HCT116 (cell line): ENCODE measurements at regions not wholly inside any gene's neighbourhood (a gene's known extent, or its start where the extent isn't known, plus 50 kb on each side); places are given as distances from the start of the nearest gene placed in this dataset.

Experiments used
- ATF3 ChIP-seq: IDR thresholded peaks from 2 replicates; pipeline ENCODE4 v1.6.1; 2012
- CTCF ChIP-seq, 3 experiments: fragments of 200-600 bp in 1 of 3; sonication (generic) in 1 of 3; IDR thresholded peaks in 2 of 3; conservative IDR thresholded peaks in 1 of 3; 2 replicates each; pipeline ENCODE4 v1.5.1; 2012 to 2017; ENCODE audit warnings: low read depth in 2 of 3, low read length in 2 of 3, antibody characterized with exemption in 1 of 3, borderline replicate concordance in 1 of 3, control low read depth in 1 of 3, mild to moderate bottlenecking in 1 of 3, mixed read lengths in 1 of 3, mixed run types in 1 of 3, moderate library complexity in 1 of 3; ENCODE audit not compliant: insufficient read depth in 1 of 3
- EZH2phosphoT487 ChIP-seq: fragments of 200-600 bp; IDR thresholded peaks from 2 replicates; pipeline ENCODE4 v1.6.1; 2018; ENCODE audit warnings: antibody characterized with exemption, borderline replicate concordance
- POLR2A ChIP-seq: IDR thresholded peaks from 2 replicates; pipeline ENCODE4 v1.7.0; 2011; ENCODE audit warnings: borderline replicate concordance; ENCODE audit not compliant: insufficient read depth, insufficient read length; ENCODE audit errors: extremely low read depth
- POLR2AphosphoS5 ChIP-seq: IDR thresholded peaks from 2 replicates; pipeline ENCODE4 v1.6.1; 2011; ENCODE audit warnings: mild to moderate bottlenecking, low read depth, low read length, moderate library complexity
- RAD21 ChIP-seq: IDR thresholded peaks from 2 replicates; pipeline ENCODE4 v1.6.1; 2012; ENCODE audit warnings: low read depth, mild to moderate bottlenecking
- SIN3A ChIP-seq: IDR thresholded peaks from 2 replicates; pipeline ENCODE4 v1.6.1; 2012; ENCODE audit warnings: low read depth
- YY1 ChIP-seq: IDR thresholded peaks from 2 replicates; pipeline ENCODE4 v1.6.1; 2011; ENCODE audit warnings: low read length, low read depth, moderate library complexity, mild to moderate bottlenecking; ENCODE audit not compliant: insufficient replicate concordance; ENCODE audit errors: extremely low read depth
- ZNF274 ChIP-seq: fragments of 200-500 bp; sonication (Bioruptor generic); IDR thresholded peaks from 2 replicates; pipeline ENCODE4 v1.6.1; 2014; ENCODE audit warnings: mild to moderate bottlenecking, low read depth, low read length, inconsistent platforms

GRCh38 chr17:34168989-34169388 is 86.1 kb upstream of the CCL2 start:
- TF ChIP-seq SIN3A (no peak), YY1 (no peak), ATF3 (no peak), ZNF274 (no peak), POLR2A (no peak), CTCF (IDR thresholded peaks at IDR 0.05 in 2 of 3, conservative IDR thresholded peaks at IDR 0.05 in 1 of 3; ENCODE audit: borderline replicate concordance in 1 of 3, insufficient read depth in 1 of 3, low read depth in 2 of 3, low read length in 2 of 3) (no peak), RAD21 (no peak), EZH2phosphoT487 (no peak), POLR2AphosphoS5 (no peak)
